GM13976 (cell line): ENCODE measurements at regions not wholly inside any gene's neighbourhood (a gene's known extent, or its start where the extent isn't known, plus 50 kb on each side); places are given as distances from the start of the nearest gene placed in this dataset.

ENCODE experiments used
- DNase-seq: peaks from one replicate; pipeline ENCODE4 v3.0.0; 2012; ENCODE audit warnings: low spot score
- in situ Hi-C: fragments of 300-500 bp; cut with MboI; formaldehyde crosslinking; loops from one replicate; pipeline ENCODE4 v1.12.0; 2022; ENCODE audit warnings: low sequenced_read_pairs, mixed read lengths, inconsistent platforms; ENCODE audit not compliant: unreplicated experiment
- TF ChIP-seq, protein P1 (sequence below): IDR thresholded peaks from 2 replicates; pipeline ENCODE4 v1.5.1; 2012; ENCODE audit warnings: borderline replicate concordance, mild to moderate bottlenecking; ENCODE audit not compliant: insufficient read depth; ENCODE audit errors: extremely low read depth, missing control alignments, control extremely low read depth

DNA sequence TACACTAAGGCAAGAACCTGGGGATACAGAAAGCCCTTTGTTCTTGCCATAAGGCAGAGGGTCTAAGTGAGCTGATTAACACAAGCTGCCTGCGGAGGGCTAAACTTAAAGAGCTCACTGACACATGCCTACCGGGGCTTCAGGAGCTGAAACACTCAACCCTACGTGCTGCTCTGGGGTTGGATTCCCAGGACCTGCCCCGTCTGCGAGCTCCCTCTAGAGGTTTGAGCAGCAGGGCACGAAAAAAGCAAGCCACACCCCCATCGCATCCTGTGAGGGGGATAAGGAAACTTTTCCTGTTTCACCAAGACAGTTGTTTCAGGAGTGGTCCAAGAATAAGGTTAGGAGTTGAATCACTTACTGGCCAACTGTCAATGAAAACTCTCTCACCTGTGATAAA is 562.1 kb downstream of the TMX3 start:
- TF ChIP-seq, protein P1, sequence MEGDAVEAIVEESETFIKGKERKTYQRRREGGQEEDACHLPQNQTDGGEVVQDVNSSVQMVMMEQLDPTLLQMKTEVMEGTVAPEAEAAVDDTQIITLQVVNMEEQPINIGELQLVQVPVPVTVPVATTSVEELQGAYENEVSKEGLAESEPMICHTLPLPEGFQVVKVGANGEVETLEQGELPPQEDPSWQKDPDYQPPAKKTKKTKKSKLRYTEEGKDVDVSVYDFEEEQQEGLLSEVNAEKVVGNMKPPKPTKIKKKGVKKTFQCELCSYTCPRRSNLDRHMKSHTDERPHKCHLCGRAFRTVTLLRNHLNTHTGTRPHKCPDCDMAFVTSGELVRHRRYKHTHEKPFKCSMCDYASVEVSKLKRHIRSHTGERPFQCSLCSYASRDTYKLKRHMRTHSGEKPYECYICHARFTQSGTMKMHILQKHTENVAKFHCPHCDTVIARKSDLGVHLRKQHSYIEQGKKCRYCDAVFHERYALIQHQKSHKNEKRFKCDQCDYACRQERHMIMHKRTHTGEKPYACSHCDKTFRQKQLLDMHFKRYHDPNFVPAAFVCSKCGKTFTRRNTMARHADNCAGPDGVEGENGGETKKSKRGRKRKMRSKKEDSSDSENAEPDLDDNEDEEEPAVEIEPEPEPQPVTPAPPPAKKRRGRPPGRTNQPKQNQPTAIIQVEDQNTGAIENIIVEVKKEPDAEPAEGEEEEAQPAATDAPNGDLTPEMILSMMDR, result no peak
- DNase-seq, result no peak
- in situ Hi-C loops, result no loop called here

DNA sequence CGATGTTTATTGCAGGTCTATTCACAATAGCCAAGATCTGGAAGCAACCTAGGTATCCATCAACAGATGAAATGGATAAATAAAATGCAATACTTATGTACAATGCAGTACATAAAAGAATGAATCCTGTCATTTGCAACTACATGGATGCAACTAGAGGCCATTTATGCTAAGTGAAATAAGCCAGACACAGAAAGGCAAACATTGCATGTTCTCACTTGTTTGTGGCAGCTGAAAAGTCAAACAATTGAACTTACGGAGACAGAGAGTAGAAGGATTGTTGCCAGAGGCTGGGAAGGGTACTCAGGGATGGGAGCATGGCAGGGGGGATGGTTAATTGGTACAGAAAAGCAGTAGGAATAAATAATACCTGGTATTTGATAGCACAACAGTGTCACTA is 563.9 kb downstream of the TMX3 start:
- in situ Hi-C loops, result no loop called here
- no peak for DNase-seq

DNA sequence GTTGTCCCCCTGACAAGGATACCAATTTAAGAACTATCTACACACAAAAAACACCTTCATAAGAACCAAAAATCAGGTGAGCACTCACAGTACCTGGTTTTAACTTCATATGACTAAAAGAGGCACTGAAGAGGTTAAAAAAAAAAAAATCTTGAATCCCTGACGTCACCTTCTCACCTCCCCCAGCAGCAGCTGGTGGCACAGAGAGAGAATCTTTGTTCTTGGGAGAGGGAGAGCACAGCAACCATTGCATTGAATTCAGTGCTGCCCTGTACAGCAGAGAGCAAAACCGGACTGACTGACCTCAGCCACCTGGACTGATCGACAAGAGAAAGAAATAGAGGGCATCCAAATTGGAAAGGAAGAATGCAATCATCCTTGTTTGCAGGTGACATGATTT is 566.0 kb downstream of the TMX3 start:
- DNase-seq, result no peak
- TF ChIP-seq, protein P1, result no peak
- in situ Hi-C loops, result no loop called here

More for the DNA sequence above, 563.9 kb downstream of the TMX3 start:
- TF ChIP-seq, protein P1, result no peak

DNA sequence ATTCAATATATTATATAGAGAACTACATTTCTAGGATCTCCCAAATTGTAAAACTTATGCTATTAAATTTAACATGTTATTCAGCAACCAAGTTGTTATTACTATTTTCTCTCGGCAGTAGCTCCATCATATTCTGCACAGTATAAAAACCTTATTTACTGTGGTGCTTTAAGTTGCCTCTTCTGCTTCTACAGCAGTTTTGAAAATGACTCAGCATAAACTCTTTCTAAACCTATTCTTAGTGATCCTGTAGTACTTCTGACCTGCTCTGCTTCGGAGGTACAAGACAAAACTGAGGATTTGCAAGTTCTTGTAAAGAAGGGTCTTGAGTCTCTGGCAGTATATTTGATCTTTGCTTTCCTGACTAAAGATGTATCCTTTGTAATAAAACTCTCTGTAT is 567.2 kb downstream of the TMX3 start:
- in situ Hi-C loops, result no loop called here
- TF ChIP-seq, protein P1, result no peak
- no peak for DNase-seq

DNA sequence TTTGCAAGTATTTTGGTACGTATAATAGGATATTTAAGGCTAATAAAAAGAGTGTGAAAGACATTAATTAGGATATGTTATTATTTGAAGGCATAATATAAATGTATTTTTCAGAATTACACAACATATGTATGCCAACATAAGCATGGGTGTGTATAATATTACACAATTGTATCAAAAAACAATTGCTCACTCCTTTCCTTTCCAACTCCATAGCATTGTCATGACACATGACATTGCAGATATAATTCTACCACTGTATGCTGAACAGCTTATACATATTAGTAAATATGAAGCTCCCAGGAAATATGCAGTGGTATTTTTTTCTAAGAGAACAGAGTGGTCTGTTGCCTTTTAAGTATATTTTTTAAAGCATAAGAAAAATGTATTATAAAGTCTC is 593.1 kb downstream of the TMX3 start:
- in situ Hi-C loops, result no loop called here
- TF ChIP-seq, protein P1, result no peak
- no peak for DNase-seq

DNA sequence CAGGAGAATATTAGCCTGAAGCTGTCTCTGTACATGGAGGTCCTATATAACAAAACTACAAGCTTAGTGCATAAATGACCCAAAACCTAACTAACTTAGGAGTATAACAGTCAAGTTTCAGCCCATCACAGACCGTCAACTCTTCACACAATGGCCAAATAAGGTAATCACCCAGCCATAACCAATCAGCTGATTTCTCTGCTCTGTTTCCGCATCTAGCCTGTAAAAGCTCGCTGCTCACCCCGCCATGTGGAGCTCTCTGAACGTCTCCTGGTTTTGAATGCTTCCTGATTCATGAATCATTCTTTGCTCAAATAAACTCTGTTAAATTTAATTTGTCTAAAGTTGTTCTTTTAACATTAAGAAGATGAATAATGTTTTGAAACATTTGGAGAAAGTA is 593.6 kb downstream of the TMX3 start:
- in situ Hi-C loops, result no loop called here
- TF ChIP-seq, protein P1, result no peak
- no peak for DNase-seq

DNA sequence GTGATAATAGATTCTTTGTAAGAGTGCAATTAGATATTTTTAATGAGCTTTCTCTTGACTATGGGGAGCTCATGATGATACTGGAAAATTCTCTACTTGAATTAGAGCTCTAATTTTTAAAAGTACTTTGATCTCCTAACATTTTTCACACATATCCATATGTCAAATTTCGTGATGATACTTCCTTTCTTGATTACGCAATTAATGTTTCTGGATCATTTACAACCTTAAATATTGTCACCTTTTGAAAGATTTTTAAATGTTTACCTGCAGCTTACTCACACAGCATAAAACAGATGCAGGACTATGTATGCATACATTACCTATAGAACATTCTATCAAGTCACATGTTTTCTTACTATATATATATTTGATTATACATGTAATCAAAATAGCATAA is 598.5 kb upstream of the DSEL start:
- DNase-seq, result no peak
- in situ Hi-C loops, result no loop called here
- TF ChIP-seq, protein P1, result no peak
